ENCODE measurements at regions not wholly inside any gene's neighbourhood (a gene's known extent, or its start where the extent isn't known, plus 50 kb on each side); places are given as distances from the start of the nearest gene placed in this dataset.

- H3K9ac ChIP-seq (ENCODE audit: low read length) = no peak overlapping the region
- DNase-seq (ENCODE audit: low read depth) (no peak), FAIRE-seq (no peak)
- no peak overlapping the region for H2AFZ ChIP-seq (ENCODE audit: low read depth, low read length)
- no peaks in the 10 kb centered on the region for H3K9me3 ChIP-seq (ENCODE audit: insufficient read depth, low read depth, low read length)
- Mint-ChIP-seq H3K9me3 (ENCODE audit: unreplicated experiment) (peaks cover 3% of the 10 kb centered on the region), H3K27me3 (ENCODE audit: low read depth, unreplicated experiment) (no peaks in the 10 kb centered on the region), H3K4me1 (ENCODE audit: low read depth, unreplicated experiment) (no peaks in the 10 kb centered on the region), H3K36me3 (ENCODE audit: low read depth, unreplicated experiment) (peaks cover 2% of the 10 kb centered on the region), H3K4me3 (ENCODE audit: unreplicated experiment) (no peak overlapping the region), H3K27ac (ENCODE audit: unreplicated experiment) (no peak overlapping the region)
- H3K4me2 ChIP-seq (ENCODE audit: low read length) = no peak overlapping the region
- H3K4me3 ChIP-seq (ENCODE audit: insufficient read depth, low read depth, low read length) = no peak overlapping the region
- H3K79me2 ChIP-seq (ENCODE audit: insufficient read depth, low read length) = no peaks in the 10 kb centered on the region
- H3K27ac ChIP-seq (ENCODE audit: low read depth, low read length) = no peak overlapping the region
- no peaks in the 10 kb centered on the region for H3K27me3 ChIP-seq (ENCODE audit: insufficient read depth, low read length)
- no peak for TF ChIP-seq EZH2 (IDR thresholded peaks at IDR 0.05; ENCODE audit: insufficient read depth, low read length)
- no peak for TF ChIP-seq CTCF (IDR thresholded peaks at IDR 0.05; ENCODE audit: insufficient read depth, low read depth, low read length)
- H3K4me1 ChIP-seq (ENCODE audit: insufficient read depth, low read length) = no peaks in the 10 kb centered on the region
- H3K36me3 ChIP-seq (ENCODE audit: insufficient read depth, low read length) = no peaks in the 10 kb centered on the region
- no peaks in the 10 kb centered on the region for H4K20me1 ChIP-seq (ENCODE audit: insufficient read depth, low read length)
Observed at GRCh38 chr7:3207387-3207902, 93.6 kb upstream of the SDK1 start.

GRCh38 chr7:3210531-3210930 lies 90.5 kb upstream of the SDK1 start:
- Histone ChIP-seq H3K4me2 (ENCODE audit: low read length) (no peak overlapping the region), H3K27me3 (ENCODE audit: insufficient read depth, low read length) (no peaks in the 10 kb centered on the region), H3K9ac (ENCODE audit: low read length) (no peak overlapping the region), H2AFZ (ENCODE audit: low read depth, low read length) (no peak overlapping the region), H3K27ac (ENCODE audit: low read depth, low read length) (no peak overlapping the region), H3K9me3 (ENCODE audit: insufficient read depth, low read depth, low read length) (no peaks in the 10 kb centered on the region), H4K20me1 (ENCODE audit: insufficient read depth, low read length) (no peaks in the 10 kb centered on the region), H3K4me1 (ENCODE audit: insufficient read depth, low read length) (no peaks in the 10 kb centered on the region), H3K36me3 (ENCODE audit: insufficient read depth, low read length) (no peaks in the 10 kb centered on the region), H3K79me2 (ENCODE audit: insufficient read depth, low read length) (no peaks in the 10 kb centered on the region), H3K4me3 (ENCODE audit: insufficient read depth, low read depth, low read length) (no peak overlapping the region)
- DNase-seq (ENCODE audit: low read depth) (no peak), FAIRE-seq (no peak)
- H3K4me3 Mint-ChIP-seq (ENCODE audit: unreplicated experiment) = no peak overlapping the region
- H3K4me1 Mint-ChIP-seq (ENCODE audit: low read depth, unreplicated experiment) = no peaks in the 10 kb centered on the region
- H3K9me3 Mint-ChIP-seq (ENCODE audit: unreplicated experiment) = peaks cover 3% of the 10 kb centered on the region
- H3K27ac Mint-ChIP-seq (ENCODE audit: unreplicated experiment) = no peak overlapping the region
- H3K36me3 Mint-ChIP-seq (ENCODE audit: low read depth, unreplicated experiment) = peaks cover 2% of the 10 kb centered on the region
- peaks cover 4% of the 10 kb centered on the region for H3K27me3 Mint-ChIP-seq (ENCODE audit: low read depth, unreplicated experiment)
- no peak for TF ChIP-seq EZH2 (IDR thresholded peaks at IDR 0.05; ENCODE audit: insufficient read depth, low read length)
- no peak for TF ChIP-seq CTCF (IDR thresholded peaks at IDR 0.05; ENCODE audit: insufficient read depth, low read depth, low read length)

GRCh38 chr7:3214090-3214413 lies 87.0 kb upstream of the SDK1 start:
- no peaks in the 10 kb centered on the region for H3K79me2 ChIP-seq (ENCODE audit: insufficient read depth, low read length)
- no peaks in the 10 kb centered on the region for H4K20me1 ChIP-seq (ENCODE audit: insufficient read depth, low read length)
- no peak overlapping the region for H2AFZ ChIP-seq (ENCODE audit: low read depth, low read length)
- TF ChIP-seq EZH2 (IDR thresholded peaks at IDR 0.05; ENCODE audit: insufficient read depth, low read length) (no peak), CTCF (IDR thresholded peaks at IDR 0.05; ENCODE audit: insufficient read depth, low read depth, low read length) (no peak)
- H3K27ac ChIP-seq (ENCODE audit: low read depth, low read length) = no peak overlapping the region
- peaks cover 5% of the 10 kb centered on the region for H3K4me1 ChIP-seq (ENCODE audit: insufficient read depth, low read length)
- H3K27me3 ChIP-seq (ENCODE audit: insufficient read depth, low read length) = peaks cover 10% of the 10 kb centered on the region
- H3K9ac ChIP-seq (ENCODE audit: low read length) = no peak overlapping the region
- FAIRE-seq (no peak), DNase-seq (ENCODE audit: low read depth) (no peak)
- Mint-ChIP-seq H3K4me3 (ENCODE audit: unreplicated experiment) (no peak overlapping the region), H3K27me3 (ENCODE audit: low read depth, unreplicated experiment) (peaks cover 6% of the 10 kb centered on the region), H3K27ac (ENCODE audit: unreplicated experiment) (no peak overlapping the region), H3K36me3 (ENCODE audit: low read depth, unreplicated experiment) (peaks cover 2% of the 10 kb centered on the region), H3K4me1 (ENCODE audit: low read depth, unreplicated experiment) (no peaks in the 10 kb centered on the region), H3K9me3 (ENCODE audit: unreplicated experiment) (no peaks in the 10 kb centered on the region)
- H3K4me3 ChIP-seq (ENCODE audit: insufficient read depth, low read depth, low read length) = no peak overlapping the region
- H3K36me3 ChIP-seq (ENCODE audit: insufficient read depth, low read length) = no peaks in the 10 kb centered on the region
- no peak overlapping the region for H3K4me2 ChIP-seq (ENCODE audit: low read length)
- no peaks in the 10 kb centered on the region for H3K9me3 ChIP-seq (ENCODE audit: insufficient read depth, low read depth, low read length)

All from astrocyte (in vitro differentiated cells and primary cell).